Myocyte (in vitro differentiated cells): ENCODE measurements at regions not wholly inside any gene's neighbourhood (a gene's known extent, or its start where the extent isn't known, plus 50 kb on each side); places are given as distances from the start of the nearest gene placed in this dataset.

Experiments
- DNase-seq: peaks from one replicate; pipeline ENCODE4 v3.0.0-alpha.2; 2012; ENCODE audit warnings: low read depth

- DNase-seq = no peak
Measured at GRCh38 chr12:126538888-126539287, 1473.7 kb downstream of the AACS start.

- no peak for DNase-seq
Measured at GRCh38 chr12:126545411-126545810, 1480.2 kb downstream of the AACS start.

- DNase-seq = peak; percentile 13
Measured at GRCh38 chr12:126547905-126548304, 1482.7 kb downstream of the AACS start.

- peak; percentile 6 for DNase-seq
Measured at GRCh38 chr12:126551869-126552268, 1486.6 kb downstream of the AACS start.

- no peak for DNase-seq
Measured at GRCh38 chr12:126554625-126555024, 1489.4 kb downstream of the AACS start.

- no peak for DNase-seq
Measured at GRCh38 chr12:126557659-126558058, 1492.4 kb downstream of the AACS start.

- DNase-seq = no peak
Measured at GRCh38 chr12:126558219-126558618, 1493.0 kb downstream of the AACS start.

GRCh38 chr12:126558810-126559209 is 1493.6 kb downstream of the AACS start:
- DNase-seq = no peak

- no peak for DNase-seq
Measured at GRCh38 chr12:126567016-126567415, 1501.8 kb downstream of the AACS start.

GRCh38 chr12:126569706-126570105 is 1504.5 kb downstream of the AACS start:
- DNase-seq = no peak

- DNase-seq = no peak
Measured at GRCh38 chr12:126570566-126570965, 1505.3 kb downstream of the AACS start.

GRCh38 chr12:126572170-126572569 is 1506.9 kb downstream of the AACS start:
- DNase-seq = no peak

GRCh38 chr12:126581655-126582054 is 1516.4 kb downstream of the AACS start:
- no peak for DNase-seq

- DNase-seq = peak; percentile 18
Measured at GRCh38 chr12:126582231-126582630, 1517.0 kb downstream of the AACS start.

GRCh38 chr12:126588586-126589249 is 1523.5 kb downstream of the AACS start:
- peak; percentile 8 for DNase-seq

- DNase-seq = no peak
Measured at GRCh38 chr12:126591533-126591932, 1526.3 kb downstream of the AACS start.

- no peak for DNase-seq
Measured at GRCh38 chr12:126601184-126602170, 1536.2 kb downstream of the AACS start.

GRCh38 chr12:126602612-126603011 is 1537.4 kb downstream of the AACS start:
- DNase-seq = no peak

GRCh38 chr12:126607157-126607556 is 1541.9 kb downstream of the AACS start:
- no peak for DNase-seq

GRCh38 chr12:126607867-126608266 is 1542.6 kb downstream of the AACS start:
- no peak for DNase-seq

- no peak for DNase-seq
Measured at GRCh38 chr12:126608607-126609175, 1543.5 kb downstream of the AACS start.

- no peak for DNase-seq
Measured at GRCh38 chr12:126616441-126616840, 1551.2 kb downstream of the AACS start.
